Lower lobe of right lung (tissue), 2 donors: ENCODE measurements at regions not wholly inside any gene's neighbourhood (a gene's known extent, or its start where the extent isn't known, plus 50 kb on each side); places are given as distances from the start of the nearest gene placed in this dataset.

ENCODE experiments used
- ATAC-seq, 2 donors: fragments of 200-7000 bp; cut with Tn5 transposase; one replicate each; pipeline ENCODE4 v1.9.1; 2020 to 2022; ENCODE audit warnings: mild to moderate bottlenecking in 2 of 2, moderate library complexity in 2 of 2
- DNase-seq: peaks from one replicate; pipeline ENCODE4 v3.0.0-alpha.2; 2020
- H3K27ac ChIP-seq: fragments of 200-600 bp; one replicate; pipeline ENCODE4 v1.8.0; 2022
- H3K27me3 ChIP-seq: fragments of 200-600 bp; one replicate; pipeline ENCODE4 v1.8.0; 2022; ENCODE audit warnings: low read depth
- H3K36me3 ChIP-seq: fragments of 200-600 bp; one replicate; pipeline ENCODE4 v1.8.0; 2022; ENCODE audit warnings: mild to moderate bottlenecking
- H3K4me1 ChIP-seq: fragments of 200-600 bp; one replicate; pipeline ENCODE4 v1.8.0; 2022
- H3K4me3 ChIP-seq: fragments of 200-600 bp; one replicate; pipeline ENCODE4 v1.8.0; 2022; ENCODE audit warnings: mild to moderate bottlenecking
- H3K9me3 ChIP-seq: fragments of 200-600 bp; one replicate; pipeline ENCODE4 v1.8.0; 2022
- CTCF ChIP-seq: fragments of 200-600 bp; IDR thresholded peaks from one replicate; pipeline ENCODE4 v1.8.0; 2022; ENCODE audit warnings: antibody characterized with exemption, mild to moderate bottlenecking
- intact Hi-C: fragments of 100-400 bp; cut with DNase I; formaldehyde crosslinking; loops from one replicate; pipeline ENCODE4 v1.11.0; 2022
- donor health status: DM: no; HTN: yes; CAD: no; lungs with severe emphysema.

GRCh38 chr2:176747928-176748327, 464.7 kb upstream of the HNRNPA3 start:
- H3K9me3 ChIP-seq = no peaks in the 10 kb centered on the region
- H3K4me1 ChIP-seq = no peaks in the 10 kb centered on the region
- DNase-seq = no peak
- no peak for ATAC-seq
- H3K27ac ChIP-seq = no peak overlapping the region
- H3K4me3 ChIP-seq = no peak overlapping the region
- intact Hi-C loops = no loop called here
- H3K36me3 ChIP-seq = no peaks in the 10 kb centered on the region
- TF ChIP-seq CTCF = no peak
- no peaks in the 10 kb centered on the region for H3K27me3 ChIP-seq

DNA sequence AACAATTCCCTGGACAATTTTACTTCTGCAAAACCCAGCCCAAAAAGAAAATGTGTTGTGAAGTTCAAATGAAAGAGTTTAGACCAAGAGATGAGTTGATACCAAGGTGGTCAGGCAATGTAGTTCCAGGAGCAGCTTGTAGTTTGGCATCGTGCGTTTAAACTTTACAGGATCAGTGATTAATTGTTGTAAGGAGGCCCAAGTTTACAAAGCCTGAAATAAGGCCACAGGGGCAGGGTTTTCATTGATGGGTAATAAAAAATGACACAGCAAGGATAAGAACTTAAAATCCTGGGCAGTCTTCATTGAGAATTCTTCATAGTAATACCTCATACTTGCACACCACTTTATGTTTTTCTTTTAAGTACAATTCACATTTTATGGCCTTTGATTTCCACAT, 463.9 kb upstream of the HNRNPA3 start:
- no peak for DNase-seq
- Histone ChIP-seq H3K4me1 (no peaks in the 10 kb centered on the region), H3K27ac (no peak overlapping the region), H3K27me3 (no peaks in the 10 kb centered on the region), H3K4me3 (no peak overlapping the region), H3K36me3 (no peaks in the 10 kb centered on the region), H3K9me3 (no peaks in the 10 kb centered on the region)
- intact Hi-C loops = no loop called here
- TF ChIP-seq CTCF = no peak
- ATAC-seq = no peak

DNA sequence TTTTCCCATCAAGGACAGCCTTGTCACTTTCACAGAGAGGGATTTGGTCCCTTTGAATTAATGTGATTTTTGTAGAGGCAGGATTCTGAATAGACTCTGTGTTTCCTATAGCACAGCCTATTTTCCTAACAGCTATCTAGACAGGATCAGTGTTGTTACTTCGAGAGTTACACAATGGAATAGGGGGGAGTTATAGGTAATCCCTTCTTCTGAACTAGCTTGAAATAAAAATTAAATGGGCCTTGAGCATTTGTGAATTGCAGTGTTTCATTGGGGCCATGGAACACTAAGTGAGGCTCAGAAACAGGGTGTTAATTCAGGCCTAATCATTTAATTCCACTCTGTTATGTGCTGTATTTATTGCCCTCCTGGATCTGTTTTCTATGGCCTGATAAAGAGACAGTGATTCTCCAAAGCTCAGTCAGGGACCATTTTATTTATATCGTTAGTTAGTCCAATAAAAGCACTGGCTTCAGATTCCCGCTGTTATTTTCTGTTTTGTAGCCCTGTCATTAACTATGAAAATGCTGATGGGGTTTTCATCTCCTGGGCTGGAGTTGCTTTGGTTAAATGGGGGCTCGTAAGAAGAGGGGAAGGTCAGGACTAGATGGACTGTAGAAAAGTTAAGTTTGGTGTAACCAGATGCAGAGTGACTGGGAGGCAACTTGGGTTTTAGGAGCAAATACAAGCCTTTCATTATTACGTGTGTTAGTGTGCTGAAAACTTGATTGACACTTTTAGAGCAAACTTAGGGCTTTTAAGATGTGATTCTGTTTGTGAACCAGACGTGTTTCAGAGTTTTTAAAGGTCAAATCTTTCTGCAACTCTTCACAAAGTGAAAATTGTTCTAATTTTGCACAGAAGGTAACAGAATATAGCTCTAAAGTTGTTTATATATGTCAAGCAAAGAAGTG, 461.0 kb upstream of the HNRNPA3 start:
- H3K9me3 ChIP-seq = no peaks in the 10 kb centered on the region
- no peak for ATAC-seq
- H3K27me3 ChIP-seq = no peaks in the 10 kb centered on the region
- H3K36me3 ChIP-seq = no peaks in the 10 kb centered on the region
- H3K4me3 ChIP-seq = no peak overlapping the region
- H3K4me1 ChIP-seq = no peaks in the 10 kb centered on the region
- TF ChIP-seq CTCF = no peak
- no peak for DNase-seq
- intact Hi-C loops = no loop called here
- H3K27ac ChIP-seq = no peak overlapping the region

GRCh38 chr2:176752295-176752694, 460.3 kb upstream of the HNRNPA3 start:
- intact Hi-C loops = no loop called here
- no peaks in the 10 kb centered on the region for H3K36me3 ChIP-seq
- no peak for TF ChIP-seq CTCF
- no peaks in the 10 kb centered on the region for H3K27me3 ChIP-seq
- H3K4me3 ChIP-seq = no peak overlapping the region
- H3K9me3 ChIP-seq = no peaks in the 10 kb centered on the region
- no peak for ATAC-seq
- no peak for DNase-seq
- no peaks in the 10 kb centered on the region for H3K4me1 ChIP-seq
- no peak overlapping the region for H3K27ac ChIP-seq

DNA sequence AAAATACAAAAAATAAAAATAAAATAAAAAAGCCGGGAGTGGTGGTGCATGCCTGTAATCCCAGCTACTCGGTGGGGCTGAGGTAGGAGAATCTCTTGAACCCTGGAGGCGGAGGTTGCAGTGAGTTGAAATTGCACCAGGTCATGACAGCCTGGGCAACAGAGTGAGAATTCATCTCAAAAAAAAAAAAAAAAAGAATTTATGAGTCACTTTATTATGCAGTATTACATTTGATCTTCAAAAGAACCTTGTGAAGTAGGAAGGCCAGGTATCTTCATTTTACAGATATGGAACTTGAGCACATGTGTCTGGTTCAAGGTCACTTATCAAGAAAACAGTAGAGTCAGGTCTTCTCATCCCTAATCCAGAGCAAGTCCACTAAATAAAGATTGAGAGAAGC, 459.4 kb upstream of the HNRNPA3 start:
- ATAC-seq = no peak
- Histone ChIP-seq H3K36me3 (no peaks in the 10 kb centered on the region), H3K27ac (no peak overlapping the region), H3K9me3 (no peaks in the 10 kb centered on the region), H3K27me3 (no peaks in the 10 kb centered on the region), H3K4me1 (no peaks in the 10 kb centered on the region), H3K4me3 (no peak overlapping the region)
- TF ChIP-seq CTCF = no peak
- no peak for DNase-seq
- intact Hi-C loops = no loop called here
